Stimulated activated memory B cell treated with anti-CD40 and anti-IgM and Interleukin-4, amounts not matched to agents 10 μg/mL and 1 μg/mL and 100 μg/mL, for 72 hours (primary cell): ENCODE measurements at regions not wholly inside any gene's neighbourhood (a gene's known extent, or its start where the extent isn't known, plus 50 kb on each side); places are given as distances from the start of the nearest gene placed in this dataset.
A peak's percentile ranks its signal among the peaks of the same experiment; 100 is the strongest.
"Not testable (repeated sequence)": the region's sequence is repeated elsewhere in the genome, so short reads cannot be mapped to it uniquely, and the experiment has no call there.

ENCODE experiments used
- ATAC-seq: fragments of 150-1000 bp; cut with Tn5 transposase; 2 replicates; pipeline ENCODE4 v1.10.0; 2021
- H3K27ac Mint-ChIP-seq: one replicate; pipeline ENCODE4 v1.8.0; 2022; ENCODE audit warnings: mild to moderate bottlenecking, mixed read lengths
- H3K27me3 Mint-ChIP-seq: one replicate; pipeline ENCODE4 v1.8.0; 2022; ENCODE audit warnings: mixed read lengths
- H3K36me3 Mint-ChIP-seq: one replicate; pipeline ENCODE4 v1.8.0; 2022; ENCODE audit warnings: mixed read lengths
- H3K4me1 Mint-ChIP-seq: one replicate; pipeline ENCODE4 v1.8.0; 2022; ENCODE audit warnings: mixed read lengths
- H3K4me3 Mint-ChIP-seq: one replicate; pipeline ENCODE4 v1.8.0; 2022; ENCODE audit warnings: mild to moderate bottlenecking, moderate library complexity, mixed read lengths
- H3K9me3 Mint-ChIP-seq: one replicate; pipeline ENCODE4 v1.8.0; 2022; ENCODE audit warnings: mixed read lengths

DNA sequence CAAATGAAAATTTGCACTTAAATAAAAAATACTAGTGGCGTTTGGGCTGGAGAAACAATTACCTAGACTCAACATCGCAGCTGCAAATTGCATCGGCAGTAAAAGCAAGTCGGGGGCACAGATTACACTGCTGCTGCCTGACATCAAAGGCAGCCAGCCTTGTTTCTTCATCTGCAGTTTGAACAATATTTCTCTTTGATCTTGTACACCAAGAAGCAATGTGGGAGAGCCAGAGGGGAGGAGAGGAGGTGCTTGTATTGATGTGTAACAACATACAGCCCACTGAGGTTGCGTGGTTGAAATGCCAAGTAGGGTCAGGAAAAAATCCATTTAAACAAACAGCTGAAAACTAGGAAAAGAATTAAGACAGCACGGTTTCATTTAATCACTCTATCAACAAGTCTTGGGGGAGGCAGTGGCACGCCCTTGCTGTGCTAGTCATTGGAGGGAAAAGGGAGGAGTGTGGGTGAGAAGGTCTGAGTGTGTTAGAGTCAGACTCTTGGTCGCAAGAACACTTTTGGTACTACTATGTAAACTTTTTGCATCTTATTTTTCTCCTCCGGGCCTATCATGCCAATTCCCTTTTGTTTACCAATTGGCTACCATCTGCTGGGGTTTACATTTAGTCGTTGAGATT lies 456.5 kb downstream of the OMA1 start:
- Mint-ChIP-seq H3K36me3 (no peaks in the 10 kb centered on the region), H3K27me3 (no peaks in the 10 kb centered on the region), H3K4me3 (no peak overlapping the region), H3K27ac (no peak overlapping the region), H3K4me1 (no peaks in the 10 kb centered on the region), H3K9me3 (no peaks in the 10 kb centered on the region)
- ATAC-seq, result no peak

DNA sequence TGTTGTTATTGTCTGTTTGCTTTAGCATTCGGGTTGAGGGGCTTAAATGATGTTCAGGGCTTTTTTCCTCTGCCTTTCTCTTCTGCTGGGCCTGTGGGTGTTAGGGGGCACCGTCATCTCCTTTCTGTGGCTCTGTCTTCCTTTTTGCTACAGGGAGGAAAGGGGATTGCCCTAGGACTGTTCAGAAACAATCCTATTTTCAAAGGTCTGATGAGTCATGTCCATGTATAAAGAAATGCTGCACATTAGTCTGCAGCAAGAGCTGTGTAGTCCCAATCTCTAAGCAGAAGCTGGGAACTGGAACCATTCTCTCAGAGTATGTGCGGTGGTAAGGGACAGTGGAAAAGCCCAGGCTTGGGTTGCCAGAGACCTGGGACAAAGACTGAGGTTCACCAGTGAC lies 462.3 kb downstream of the OMA1 start:
- Mint-ChIP-seq H3K36me3 (no peaks in the 10 kb centered on the region), H3K9me3 (no peaks in the 10 kb centered on the region), H3K27ac (no peak overlapping the region), H3K27me3 (no peaks in the 10 kb centered on the region), H3K4me1 (peaks cover 4% of the 10 kb centered on the region), H3K4me3 (no peak overlapping the region)
- ATAC-seq, result peak; percentile 66

DNA sequence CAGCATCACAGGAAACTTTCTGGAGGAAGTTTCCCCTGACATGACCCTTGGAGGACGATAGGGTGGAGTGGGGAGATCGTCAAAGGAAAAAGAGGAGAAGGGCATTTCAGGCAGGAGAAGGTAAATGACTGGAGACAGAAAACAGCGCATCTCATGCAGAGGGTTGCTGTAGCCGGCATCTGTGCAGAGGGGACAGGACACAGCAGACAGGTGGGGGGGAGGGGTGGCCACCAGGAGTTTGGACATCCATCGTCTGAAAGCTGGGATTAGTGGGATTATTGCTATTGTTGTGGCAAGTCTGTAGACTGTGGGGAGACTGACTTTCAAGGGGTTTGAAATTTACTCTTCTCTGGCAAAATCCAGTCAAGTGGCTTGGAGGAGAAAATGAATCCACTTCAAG lies 463.9 kb downstream of the OMA1 start:
- H3K4me3 Mint-ChIP-seq, result no peak overlapping the region
- H3K27me3 Mint-ChIP-seq, result no peaks in the 10 kb centered on the region
- H3K27ac Mint-ChIP-seq, result no peak overlapping the region
- peaks cover 4% of the 10 kb centered on the region for H3K4me1 Mint-ChIP-seq
- ATAC-seq, result no peak
- no peaks in the 10 kb centered on the region for H3K36me3 Mint-ChIP-seq
- H3K9me3 Mint-ChIP-seq, result no peaks in the 10 kb centered on the region

DNA sequence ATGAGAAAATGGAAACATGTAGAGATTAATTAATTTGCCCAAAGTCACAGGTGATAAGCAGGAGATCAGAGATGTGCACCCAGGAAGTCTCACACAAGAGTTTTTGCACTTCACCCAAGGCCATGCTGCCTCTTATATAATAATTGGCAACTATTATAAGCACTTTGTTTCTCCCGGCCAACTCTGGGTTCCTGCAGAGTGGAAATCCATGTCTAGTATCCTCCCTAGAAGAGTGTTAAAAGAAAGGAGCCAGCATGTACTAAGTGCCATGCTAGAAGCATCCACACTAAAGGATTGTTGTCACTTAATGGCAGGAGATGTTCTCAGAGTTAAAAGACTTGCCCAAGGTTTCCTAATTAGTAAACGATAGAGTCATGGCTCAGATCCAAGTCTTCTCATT lies 470.3 kb downstream of the OMA1 start:
- no peaks in the 10 kb centered on the region for H3K27me3 Mint-ChIP-seq
- H3K9me3 Mint-ChIP-seq, result no peaks in the 10 kb centered on the region
- H3K36me3 Mint-ChIP-seq, result no peaks in the 10 kb centered on the region
- ATAC-seq, result no peak
- H3K4me3 Mint-ChIP-seq, result no peak overlapping the region
- no peaks in the 10 kb centered on the region for H3K4me1 Mint-ChIP-seq
- H3K27ac Mint-ChIP-seq, result no peak overlapping the region

DNA sequence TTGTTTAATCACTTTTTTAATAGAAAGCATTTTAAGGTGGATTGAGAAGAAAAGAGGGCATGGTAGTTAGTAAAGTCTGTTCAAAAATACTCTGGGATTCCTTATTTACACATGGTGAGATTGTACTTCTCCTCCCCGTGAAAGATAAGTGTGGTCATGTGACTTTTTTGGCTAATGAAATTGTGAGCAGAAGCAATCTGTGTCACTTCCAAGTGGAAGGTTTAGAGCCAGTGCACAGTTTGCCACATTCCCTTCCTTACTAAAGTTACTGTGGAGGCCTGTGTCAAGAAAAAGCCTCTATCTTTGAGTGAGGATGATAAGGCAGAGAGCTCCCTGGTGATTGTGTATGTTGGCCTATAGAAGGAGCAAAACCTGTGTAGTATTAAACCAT lies 471.3 kb downstream of the OMA1 start:
- no peak for ATAC-seq
- Mint-ChIP-seq H3K27ac (no peak overlapping the region), H3K4me1 (no peaks in the 10 kb centered on the region), H3K9me3 (no peaks in the 10 kb centered on the region), H3K36me3 (no peaks in the 10 kb centered on the region), H3K4me3 (no peak overlapping the region), H3K27me3 (no peaks in the 10 kb centered on the region)

DNA sequence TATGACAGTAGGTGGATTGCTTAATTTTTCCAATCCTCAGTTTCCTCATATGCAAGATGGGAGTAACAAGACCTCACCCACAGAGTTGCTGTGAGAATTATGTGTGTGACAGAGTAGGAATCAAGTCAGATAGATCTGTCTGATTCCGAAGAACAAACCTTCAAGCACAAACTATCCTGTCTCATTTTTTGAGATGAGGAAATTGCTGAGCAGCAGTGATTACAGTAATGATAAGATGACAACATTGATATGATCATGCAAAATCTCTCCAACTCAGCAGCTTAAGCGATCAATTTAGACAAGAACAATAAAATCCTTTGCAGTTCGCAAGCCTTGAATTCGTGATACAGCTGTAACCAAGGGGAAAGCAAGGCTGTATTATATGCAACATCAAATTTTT lies 474.1 kb downstream of the OMA1 start:
- H3K4me1 Mint-ChIP-seq, result no peaks in the 10 kb centered on the region
- H3K4me3 Mint-ChIP-seq, result no peak overlapping the region
- ATAC-seq, result no peak
- no peak overlapping the region for H3K27ac Mint-ChIP-seq
- H3K9me3 Mint-ChIP-seq, result no peaks in the 10 kb centered on the region
- H3K27me3 Mint-ChIP-seq, result no peaks in the 10 kb centered on the region
- H3K36me3 Mint-ChIP-seq, result no peaks in the 10 kb centered on the region

DNA sequence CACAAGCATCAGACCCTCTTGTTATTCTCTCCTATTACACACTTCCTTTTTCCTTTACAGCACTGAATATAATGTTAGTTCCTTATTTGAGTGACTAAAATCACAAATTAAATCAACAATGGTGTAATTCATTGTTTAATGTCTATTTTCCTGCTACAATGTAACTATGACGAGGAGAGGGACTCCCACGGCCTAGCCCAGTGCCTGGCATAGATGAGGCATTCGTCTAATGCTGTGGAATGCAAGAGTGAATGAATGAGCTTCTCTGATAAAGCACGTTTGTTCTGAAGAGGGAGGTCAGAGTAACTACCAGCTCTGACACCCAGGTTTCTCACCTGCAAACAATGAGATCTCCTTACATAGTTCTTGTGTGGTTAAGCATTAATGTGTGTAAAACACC lies 479.4 kb downstream of the OMA1 start:
- Mint-ChIP-seq H3K27me3 (no peaks in the 10 kb centered on the region), H3K4me3 (no peak overlapping the region), H3K36me3 (no peaks in the 10 kb centered on the region), H3K27ac (no peak overlapping the region), H3K4me1 (no peaks in the 10 kb centered on the region), H3K9me3 (no peaks in the 10 kb centered on the region)
- ATAC-seq, result no peak

DNA sequence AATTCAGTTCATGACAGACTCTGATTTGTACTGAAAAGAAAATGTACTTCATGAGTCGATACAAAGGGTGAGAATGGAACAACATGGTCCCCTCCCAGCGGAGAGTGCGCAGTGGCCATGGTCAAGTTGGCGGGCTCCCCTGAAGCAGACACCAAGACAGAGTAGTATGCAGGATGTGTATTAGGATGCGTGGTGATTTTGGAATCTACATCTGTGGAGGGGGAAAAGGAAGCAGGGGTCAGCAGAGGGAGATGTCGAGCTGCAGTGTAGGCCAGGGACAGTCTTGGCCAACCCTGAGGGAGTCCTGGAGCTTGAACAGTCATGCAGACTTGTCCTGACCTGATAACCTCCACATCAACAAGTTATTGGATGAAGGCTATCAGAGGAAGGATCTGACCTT lies 481.0 kb downstream of the OMA1 start:
- H3K27me3 Mint-ChIP-seq, result no peaks in the 10 kb centered on the region

DNA sequence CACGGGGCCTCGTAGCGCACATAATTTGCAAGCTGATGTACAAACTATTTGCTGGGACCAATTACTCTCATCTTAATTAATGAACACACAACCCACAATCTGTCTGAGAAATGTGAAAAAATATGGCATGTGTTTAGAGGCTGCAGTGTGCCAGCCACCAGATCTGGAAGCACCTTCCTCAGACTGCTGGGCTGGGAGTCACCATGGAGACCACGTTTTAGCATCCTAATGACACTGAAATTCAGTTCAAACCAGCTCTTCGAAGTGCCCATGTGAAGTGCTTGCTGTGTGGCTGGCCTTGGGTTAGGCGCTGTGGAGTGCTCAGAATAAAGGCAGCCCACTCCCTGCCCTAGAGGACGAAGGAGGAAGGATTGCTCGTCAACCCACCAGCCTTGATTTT lies 482.4 kb downstream of the OMA1 start:
- no peak for ATAC-seq
- H3K27me3 Mint-ChIP-seq, result peaks cover 8% of the 10 kb centered on the region
- no peak overlapping the region for H3K27ac Mint-ChIP-seq
- no peaks in the 10 kb centered on the region for H3K36me3 Mint-ChIP-seq
- H3K4me1 Mint-ChIP-seq, result no peaks in the 10 kb centered on the region
- H3K4me3 Mint-ChIP-seq, result no peak overlapping the region
- H3K9me3 Mint-ChIP-seq, result no peaks in the 10 kb centered on the region

More for the DNA sequence above, 481.0 kb downstream of the OMA1 start:
- H3K9me3 Mint-ChIP-seq, result no peaks in the 10 kb centered on the region
- no peaks in the 10 kb centered on the region for H3K36me3 Mint-ChIP-seq
- no peak for ATAC-seq
- no peak overlapping the region for H3K27ac Mint-ChIP-seq
- H3K4me3 Mint-ChIP-seq, result no peak overlapping the region
- no peaks in the 10 kb centered on the region for H3K4me1 Mint-ChIP-seq

DNA sequence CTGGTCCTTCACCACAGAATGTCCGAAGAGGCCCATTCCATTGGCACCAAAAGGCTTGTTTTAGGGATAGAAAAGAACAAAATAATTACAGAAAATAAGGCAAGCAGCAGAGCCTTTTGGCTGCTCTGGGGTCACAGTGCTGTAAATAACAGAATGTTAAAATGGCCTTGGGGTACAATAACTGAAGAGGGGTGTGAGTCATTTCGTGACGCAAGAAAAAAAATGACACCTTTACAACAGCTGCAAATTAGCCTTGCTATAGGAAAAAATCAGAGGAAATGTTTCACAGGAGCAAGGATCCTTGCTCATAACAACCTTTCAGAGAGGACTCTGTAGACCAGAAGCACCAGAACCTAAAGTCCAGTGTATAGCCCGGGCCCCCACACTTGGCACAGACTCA lies 483.4 kb downstream of the OMA1 start:
- H3K27me3 Mint-ChIP-seq, result peaks cover 8% of the 10 kb centered on the region
- H3K4me1 Mint-ChIP-seq, result no peaks in the 10 kb centered on the region

DNA sequence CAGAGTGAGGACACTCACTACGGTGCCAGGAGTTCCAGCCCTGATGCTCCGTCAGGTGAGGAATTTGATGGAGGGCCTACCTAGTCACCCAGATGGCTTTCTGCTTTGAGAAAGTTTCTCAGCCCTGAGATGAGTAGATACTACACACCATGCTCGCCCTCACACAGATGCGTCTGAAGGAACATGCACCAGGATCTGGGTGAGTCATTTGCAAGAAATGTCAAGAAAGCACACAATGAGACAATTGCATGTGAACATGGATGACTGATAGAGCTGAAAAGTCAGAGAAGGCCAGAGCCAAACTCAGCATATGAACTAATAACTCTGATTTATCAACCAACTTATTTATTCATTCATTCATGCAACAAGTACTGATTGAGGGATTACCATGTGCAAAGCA lies 483.9 kb downstream of the OMA1 start:
- H3K36me3 Mint-ChIP-seq, result no peaks in the 10 kb centered on the region

More for the DNA sequence above, 483.4 kb downstream of the OMA1 start:
- no peaks in the 10 kb centered on the region for H3K9me3 Mint-ChIP-seq
- no peaks in the 10 kb centered on the region for H3K36me3 Mint-ChIP-seq
- no peak overlapping the region for H3K27ac Mint-ChIP-seq
- ATAC-seq, result no peak
- no peak overlapping the region for H3K4me3 Mint-ChIP-seq

DNA sequence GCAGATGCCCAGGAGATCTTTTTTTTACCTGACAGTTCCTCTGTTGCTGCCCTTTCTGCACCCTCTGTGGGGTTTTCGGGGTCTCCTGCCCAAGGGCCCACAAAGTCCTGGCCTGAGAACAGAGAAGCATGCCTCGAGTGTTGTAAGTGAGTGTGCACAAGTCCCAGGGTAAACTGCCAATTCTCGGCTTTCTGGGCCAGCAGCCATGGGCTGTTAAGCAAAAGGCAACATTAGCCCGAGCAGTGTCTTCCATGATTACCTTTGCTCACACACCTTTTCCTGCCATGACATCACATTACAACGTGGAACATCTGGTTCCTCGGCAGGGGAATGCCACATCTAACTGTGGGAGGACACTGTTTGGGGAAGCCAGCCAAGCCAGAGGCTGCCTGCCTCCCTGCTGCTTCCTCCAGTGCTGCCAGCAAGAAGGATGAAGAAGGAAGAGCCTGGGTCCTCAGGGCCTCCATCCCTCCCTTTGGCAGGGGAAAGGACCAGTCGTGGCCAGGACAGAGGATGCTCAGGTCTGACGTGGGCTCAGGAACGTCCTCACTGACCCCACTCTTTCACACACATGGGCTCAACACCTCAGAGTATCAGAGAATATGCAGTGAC lies 485.9 kb downstream of the OMA1 start:
- no peaks in the 10 kb centered on the region for H3K36me3 Mint-ChIP-seq
- H3K27ac Mint-ChIP-seq, result no peak overlapping the region
- no peaks in the 10 kb centered on the region for H3K4me1 Mint-ChIP-seq
- peaks cover 8% of the 10 kb centered on the region for H3K27me3 Mint-ChIP-seq
- no peak for ATAC-seq
- no peak overlapping the region for H3K4me3 Mint-ChIP-seq
- H3K9me3 Mint-ChIP-seq, result no peaks in the 10 kb centered on the region

More for the DNA sequence above, 483.9 kb downstream of the OMA1 start:
- no peak for ATAC-seq
- Mint-ChIP-seq H3K4me1 (no peaks in the 10 kb centered on the region), H3K27ac (no peak overlapping the region), H3K9me3 (no peaks in the 10 kb centered on the region), H3K4me3 (no peak overlapping the region), H3K27me3 (peaks cover 8% of the 10 kb centered on the region)

DNA sequence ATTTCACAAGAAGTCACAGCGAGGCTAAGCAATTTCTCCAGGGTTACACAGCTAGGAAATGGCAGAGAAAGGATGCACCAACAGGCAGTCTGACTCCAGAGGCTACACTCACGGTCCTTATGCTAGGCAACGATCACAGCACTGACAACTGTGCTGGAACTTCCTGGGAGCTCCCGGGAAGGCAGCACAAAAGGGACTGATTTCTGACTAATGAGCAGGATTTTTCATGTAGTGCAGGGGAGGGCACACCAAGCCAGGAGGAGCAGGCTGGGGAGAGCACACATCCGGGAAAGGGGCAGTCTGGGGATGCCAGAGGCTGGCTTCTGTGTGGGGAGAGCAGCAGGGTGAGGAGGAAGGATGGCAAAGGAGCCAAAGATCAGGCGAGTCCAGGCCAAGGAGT lies 486.7 kb downstream of the OMA1 start:
- H3K4me3 Mint-ChIP-seq, result no peak overlapping the region
- ATAC-seq, result no peak
- no peaks in the 10 kb centered on the region for H3K36me3 Mint-ChIP-seq
- no peak overlapping the region for H3K27ac Mint-ChIP-seq
- H3K27me3 Mint-ChIP-seq, result peaks cover 8% of the 10 kb centered on the region
- no peaks in the 10 kb centered on the region for H3K9me3 Mint-ChIP-seq
- H3K4me1 Mint-ChIP-seq, result no peaks in the 10 kb centered on the region

DNA sequence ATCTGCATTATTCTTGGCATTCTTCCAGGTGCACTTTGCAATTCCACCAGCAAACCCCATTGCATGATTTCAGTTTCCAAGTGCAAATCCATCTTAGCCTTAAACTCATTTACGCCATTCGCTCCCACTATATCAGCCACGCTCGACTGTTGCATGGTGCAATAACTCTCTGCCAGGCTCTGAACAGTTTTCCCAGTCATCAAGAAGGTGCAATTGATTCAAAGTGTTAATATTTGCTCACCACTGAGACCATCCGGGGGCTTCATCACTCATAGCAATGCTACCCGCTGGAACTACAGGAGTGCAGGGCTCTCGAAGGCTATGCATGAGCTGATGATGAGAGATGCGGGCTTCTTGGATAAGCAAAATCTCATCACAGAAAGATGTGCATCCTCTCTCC lies 488.2 kb downstream of the OMA1 start:
- no peaks in the 10 kb centered on the region for H3K9me3 Mint-ChIP-seq
- H3K4me1 Mint-ChIP-seq, result no peaks in the 10 kb centered on the region
- peaks cover 8% of the 10 kb centered on the region for H3K27me3 Mint-ChIP-seq

DNA sequence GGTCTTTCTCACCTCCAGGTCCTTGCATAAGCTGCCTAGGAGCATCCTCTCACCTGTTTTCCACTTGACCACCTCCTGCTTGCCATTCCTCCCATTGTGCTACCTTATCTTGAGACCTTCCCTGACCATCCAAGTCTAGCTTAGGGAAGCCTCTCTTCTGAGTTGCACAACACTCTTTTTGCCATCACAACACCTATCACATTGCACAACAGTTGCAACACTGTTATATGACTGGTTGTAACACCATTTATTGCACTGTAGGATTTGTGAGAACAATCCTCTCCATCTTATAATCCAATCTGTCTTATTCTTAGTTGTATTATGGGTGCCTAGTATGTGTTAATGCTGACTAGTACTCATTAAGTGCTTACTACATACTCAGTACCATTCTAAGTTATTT lies 488.7 kb downstream of the OMA1 start:
- H3K4me1 Mint-ChIP-seq, result no peaks in the 10 kb centered on the region
- no peaks in the 10 kb centered on the region for H3K9me3 Mint-ChIP-seq
- no peak overlapping the region for H3K27ac Mint-ChIP-seq
- no peak overlapping the region for H3K4me3 Mint-ChIP-seq
- no peaks in the 10 kb centered on the region for H3K36me3 Mint-ChIP-seq
- no peak for ATAC-seq
- H3K27me3 Mint-ChIP-seq, result peaks cover 8% of the 10 kb centered on the region

More for the DNA sequence above, 488.2 kb downstream of the OMA1 start:
- ATAC-seq, result no peak
- Mint-ChIP-seq H3K27ac (no peak overlapping the region), H3K4me3 (no peak overlapping the region), H3K36me3 (no peaks in the 10 kb centered on the region)

DNA sequence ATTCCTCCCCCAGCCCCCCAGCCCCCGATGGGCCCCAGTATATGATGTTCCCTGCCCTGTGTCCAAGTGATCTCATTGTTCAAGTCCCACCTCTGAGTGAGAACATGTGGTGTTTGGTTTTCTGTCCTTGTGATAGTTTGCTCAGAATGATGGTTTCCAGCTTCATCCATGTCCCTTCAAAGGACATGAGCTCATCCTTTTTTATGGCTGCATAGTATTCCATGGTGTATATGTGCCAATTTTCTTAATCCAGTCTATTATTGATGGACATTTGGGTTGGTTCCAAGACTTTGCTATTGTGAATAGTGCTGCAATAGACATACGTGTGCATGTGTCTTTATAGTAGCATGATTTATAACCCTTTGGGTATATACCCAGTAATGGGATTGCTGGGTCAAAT lies 495.3 kb downstream of the OMA1 start:
- not testable (repeated sequence) for H3K4me1 Mint-ChIP-seq, ATAC-seq, H3K27ac Mint-ChIP-seq, H3K9me3 Mint-ChIP-seq, H3K36me3 Mint-ChIP-seq, H3K27me3 Mint-ChIP-seq, H3K4me3 Mint-ChIP-seq
